ENCODE measurements at regions not wholly inside any gene's neighbourhood (a gene's known extent, or its start where the extent isn't known, plus 50 kb on each side); places are given as distances from the start of the nearest gene placed in this dataset.

- no peak for TF ChIP-seq CTCF (IDR thresholded peaks at IDR 0.05; ENCODE audit: low read length)
- TF ChIP-seq EZH2phosphoT487 (IDR thresholded peaks at IDR 0.05; ENCODE audit: low read length), result no peak
- TF ChIP-seq EZH2 (optimal IDR thresholded peaks at IDR 0.05; ENCODE audit: low read depth, low read length), result no peak
These were observed 51.5 kb upstream of the ARID1B start for GRCh38 chr6:156725712-156726111.
